GM21528 (cell line): ENCODE measurements at regions not wholly inside any gene's neighbourhood (a gene's known extent, or its start where the extent isn't known, plus 50 kb on each side); places are given as distances from the start of the nearest gene placed in this dataset.
"Not testable (repeated sequence)": the region's sequence is repeated elsewhere in the genome, so short reads cannot be mapped to it uniquely, and the experiment has no call there.

Experiments used
- ATAC-seq: cut with Tn5 transposase; IDR thresholded peaks from one replicate; pipeline ENCODE4 v1.9.1; 2021; ENCODE audit warnings: mild to moderate bottlenecking, moderate library complexity; ENCODE audit not compliant: unreplicated experiment, low FRiP score

- ATAC-seq = no peak
Measured at GRCh38 chr1:221583465-221583864, 158.4 kb downstream of the DUSP10 start.

- not testable (repeated sequence) for ATAC-seq
Measured at GRCh38 chr1:221587013-221587412, 154.9 kb downstream of the DUSP10 start.

- ATAC-seq = not testable (repeated sequence)
Measured at GRCh38 chr1:221591250-221591649, 150.6 kb downstream of the DUSP10 start.

GRCh38 chr1:221594576-221594975, 147.3 kb downstream of the DUSP10 start:
- no peak for ATAC-seq

- no peak for ATAC-seq
Measured at GRCh38 chr1:221598122-221598521, 143.8 kb downstream of the DUSP10 start.

- no peak for ATAC-seq
Measured at GRCh38 chr1:221601166-221601565, 140.7 kb downstream of the DUSP10 start.

- ATAC-seq = no peak
Measured at GRCh38 chr1:221602830-221603229, 139.1 kb downstream of the DUSP10 start.

GRCh38 chr1:221604390-221604789, 137.5 kb downstream of the DUSP10 start:
- not testable (repeated sequence) for ATAC-seq

GRCh38 chr1:221604948-221605347, 136.9 kb downstream of the DUSP10 start:
- no peak for ATAC-seq

GRCh38 chr1:221605569-221605968, 136.3 kb downstream of the DUSP10 start:
- ATAC-seq = no peak

- ATAC-seq = no peak
Measured at GRCh38 chr1:221606256-221606655, 135.6 kb downstream of the DUSP10 start.

- no peak for ATAC-seq
Measured at GRCh38 chr1:221608835-221609320, 133.0 kb downstream of the DUSP10 start.

- ATAC-seq = no peak
Measured at GRCh38 chr1:221611656-221612046, 130.2 kb downstream of the DUSP10 start.

GRCh38 chr1:221612047-221612777, 129.7 kb downstream of the DUSP10 start:
- no peak for ATAC-seq

- ATAC-seq = no peak
Measured at GRCh38 chr1:221620437-221621384, 121.2 kb downstream of the DUSP10 start.

- no peak for ATAC-seq
Measured at GRCh38 chr1:221621683-221622082, 120.2 kb downstream of the DUSP10 start.

- ATAC-seq = no peak
Measured at GRCh38 chr1:221622389-221622788, 119.5 kb downstream of the DUSP10 start.

- no peak for ATAC-seq
Measured at GRCh38 chr1:221625026-221625425, 116.9 kb downstream of the DUSP10 start.

- ATAC-seq = no peak
Measured at GRCh38 chr1:221626041-221626440, 115.8 kb downstream of the DUSP10 start.

GRCh38 chr1:221630236-221630635, 111.7 kb downstream of the DUSP10 start:
- no peak for ATAC-seq

GRCh38 chr1:221631556-221631955, 110.3 kb downstream of the DUSP10 start:
- no peak for ATAC-seq
